Esophagus (tissue), 2 donors: ENCODE measurements at regions not wholly inside any gene's neighbourhood (a gene's known extent, or its start where the extent isn't known, plus 50 kb on each side); places are given as distances from the start of the nearest gene placed in this dataset.
"Not testable (repeated sequence)": the region's sequence is repeated elsewhere in the genome, so short reads cannot be mapped to it uniquely, and the experiment has no call there.

Experiments used
- H3K27ac ChIP-seq, 2 donors: one replicate each; pipeline ENCODE4 v1.5.1; 2013; ENCODE audit warnings: low read depth in 2 of 2, mild to moderate bottlenecking in 2 of 2, inconsistent platforms in 1 of 2, low read length in 1 of 2, moderate library complexity in 1 of 2
- H3K27me3 ChIP-seq, 2 donors: one replicate each; pipeline ENCODE4 v1.6.1; 2013; ENCODE audit warnings: low read length in 2 of 2, control low read depth in 1 of 2, mild to moderate bottlenecking in 1 of 2; ENCODE audit not compliant: insufficient read depth in 2 of 2, control insufficient read depth in 1 of 2
- H3K36me3 ChIP-seq, 2 donors: one replicate each; pipeline ENCODE4 v1.6.1; 2013; ENCODE audit warnings: low read length in 1 of 2; ENCODE audit not compliant: control insufficient read depth in 2 of 2, insufficient read depth in 2 of 2
- H3K4me1 ChIP-seq, 2 donors: one replicate each; pipeline ENCODE4 v1.6.1; 2013; ENCODE audit warnings: low read length in 1 of 2; ENCODE audit not compliant: control insufficient read depth in 2 of 2, insufficient read depth in 2 of 2
- H3K4me3 ChIP-seq, 2 donors: one replicate each; pipeline ENCODE4 v1.5.1; 2013; ENCODE audit warnings: low read length in 2 of 2, mild to moderate bottlenecking in 2 of 2, low read depth in 1 of 2, moderate library complexity in 1 of 2
- H3K9me3 ChIP-seq, 2 donors: one replicate each; pipeline ENCODE4 v1.6.1; 2013; ENCODE audit warnings: mild to moderate bottlenecking in 2 of 2, low read depth in 1 of 2, low read length in 1 of 2, moderate library complexity in 1 of 2; ENCODE audit not compliant: control insufficient read depth in 2 of 2, insufficient read depth in 1 of 2
- WGBS, 2 donors: extraction: QIAGEN DNeasy Blood & Tissue Kit; methylation state at CpG; one replicate each; pipeline ENCODE4 v1.1.7; 2013; 5-methylcytosine and 5-hydroxymethylcytosine counted together
- donor health status: healthy with polysubstance abuse.
- donor health status: Bipolar disorder and iron deficiency.

GRCh38 chr16:58906981-58907715 lies 173.0 kb upstream of the GOT2 start:
- Histone ChIP-seq H3K4me3 (no peak overlapping the region), H3K4me1 (no peaks in the 10 kb centered on the region), H3K27me3 (no peaks in the 10 kb centered on the region), H3K9me3 (no peaks in the 10 kb centered on the region), H3K36me3 (no peaks in the 10 kb centered on the region), H3K27ac (no peak overlapping the region)
- 77 to 80% methylated on average over 8 of the region's 8 CpGs for WGBS, 2 donors

GRCh38 chr16:58904291-58904690 lies 170.2 kb upstream of the GOT2 start:
- Histone ChIP-seq H3K9me3 (no peaks in the 10 kb centered on the region), H3K36me3 (no peaks in the 10 kb centered on the region), H3K27ac (no peak overlapping the region), H3K27me3 (no peaks in the 10 kb centered on the region), H3K4me1 (no peaks in the 10 kb centered on the region), H3K4me3 (no peak overlapping the region)
- 74 to 76% methylated on average over 4 of the region's 4 CpGs for WGBS, 2 donors

GRCh38 chr16:58889516-58889915 lies 155.4 kb upstream of the GOT2 start:
- WGBS, 2 donors: 84% methylated on average over 1 of the region's 1 CpG
- H3K4me3 ChIP-seq: no peak overlapping the region

GRCh38 chr16:58885528-58886170 lies 151.5 kb upstream of the GOT2 start:
- 79 to 84% methylated on average over 5 of the region's 5 CpGs for WGBS, 2 donors
- no peaks in the 10 kb centered on the region for H3K27me3 ChIP-seq

More at GRCh38 chr16:58889516-58889915, 155.4 kb upstream of the GOT2 start:
- Histone ChIP-seq H3K4me1 (no peaks in the 10 kb centered on the region), H3K36me3 (no peaks in the 10 kb centered on the region), H3K27ac (no peak overlapping the region), H3K9me3 (no peaks in the 10 kb centered on the region), H3K27me3 (no peaks in the 10 kb centered on the region)

GRCh38 chr16:58884141-58884540 lies 150.0 kb upstream of the GOT2 start:
- no peak overlapping the region for H3K4me3 ChIP-seq
- H3K36me3 ChIP-seq: no peaks in the 10 kb centered on the region
- no peak overlapping the region for H3K27ac ChIP-seq
- no peaks in the 10 kb centered on the region for H3K27me3 ChIP-seq
- H3K4me1 ChIP-seq: no peaks in the 10 kb centered on the region
- H3K9me3 ChIP-seq: no peaks in the 10 kb centered on the region

More at GRCh38 chr16:58885528-58886170, 151.5 kb upstream of the GOT2 start:
- Histone ChIP-seq H3K27ac (no peak overlapping the region), H3K36me3 (no peaks in the 10 kb centered on the region), H3K9me3 (no peaks in the 10 kb centered on the region), H3K4me1 (no peaks in the 10 kb centered on the region), H3K4me3 (no peak overlapping the region)

GRCh38 chr16:58883131-58883530 lies 149.0 kb upstream of the GOT2 start:
- Histone ChIP-seq H3K27ac (no peak overlapping the region), H3K4me3 (no peak overlapping the region), H3K4me1 (no peaks in the 10 kb centered on the region), H3K27me3 (no peaks in the 10 kb centered on the region), H3K9me3 (no peaks in the 10 kb centered on the region), H3K36me3 (no peaks in the 10 kb centered on the region)
- 85 to 87% methylated on average over 3 of the region's 3 CpGs for WGBS, 2 donors

- H3K36me3 ChIP-seq: no peaks in the 10 kb centered on the region
- no peaks in the 10 kb centered on the region for H3K4me1 ChIP-seq
- H3K27me3 ChIP-seq: no peaks in the 10 kb centered on the region
- WGBS, 2 donors: 75 to 76% methylated on average over 5 of the region's 5 CpGs
- no peak overlapping the region for H3K4me3 ChIP-seq
- no peak overlapping the region for H3K27ac ChIP-seq
- H3K9me3 ChIP-seq: no peaks in the 10 kb centered on the region
Measured at GRCh38 chr16:58882292-58882691, 148.2 kb upstream of the GOT2 start.

GRCh38 chr16:58878641-58879040 lies 144.5 kb upstream of the GOT2 start:
- not testable (repeated sequence) for H3K4me3 ChIP-seq, H3K36me3 ChIP-seq, H3K27ac ChIP-seq, H3K9me3 ChIP-seq, H3K4me1 ChIP-seq, H3K27me3 ChIP-seq
- 81 to 89% methylated on average over 11 of the region's 11 CpGs for WGBS, 2 donors

- Histone ChIP-seq H3K4me3 (no peak overlapping the region), H3K9me3 (no peaks in the 10 kb centered on the region), H3K36me3 (no peaks in the 10 kb centered on the region), H3K27me3 (peaks cover 0 to 3% of the 10 kb centered on the region in 2 donors), H3K27ac (no peak overlapping the region), H3K4me1 (no peaks in the 10 kb centered on the region)
- WGBS, 2 donors: 70 to 92% methylated on average over 3 of the region's 3 CpGs
Measured at GRCh38 chr16:58866935-58867334, 132.8 kb upstream of the GOT2 start.

- no peaks in the 10 kb centered on the region for H3K9me3 ChIP-seq
- WGBS, 2 donors: 68% methylated on average over 1 of the region's 1 CpG
- no peak overlapping the region for H3K4me3 ChIP-seq
- peaks cover 0 to 3% of the 10 kb centered on the region in 2 donors for H3K27me3 ChIP-seq
- H3K27ac ChIP-seq: no peak overlapping the region
- H3K4me1 ChIP-seq: no peaks in the 10 kb centered on the region
- no peaks in the 10 kb centered on the region for H3K36me3 ChIP-seq
Measured at GRCh38 chr16:58863761-58864160, 129.6 kb upstream of the GOT2 start.
